Natural killer cell treated with Interleukin-12 subunit alpha and Interleukin-12 subunit beta and Interleukin-15 and Interleukin-18, amount 100 ng/mL, for 72 hours (primary cell): ENCODE measurements at regions not wholly inside any gene's neighbourhood (a gene's known extent, or its start where the extent isn't known, plus 50 kb on each side); places are given as distances from the start of the nearest gene placed in this dataset.

ENCODE experiments used
- ATAC-seq, 2 donors: fragments of 150-1000 bp; cut with Tn5 transposase in 1 of 2; sonication (Bioruptor Pico), chemical (Tn5 transposase) in 1 of 2; 2 replicates each; pipeline ENCODE4 v1.10.0; 2021
- DNase-seq: peaks from one replicate; pipeline ENCODE4 v3.0.0; 2022; ENCODE audit warnings: low spot score
- H3K27ac Mint-ChIP-seq, 2 donors: 1 replicate in 1 of 2; 2 replicates in 1 of 2; pipeline ENCODE4 v1.8.0; 2022; ENCODE audit warnings: mixed read lengths in 2 of 2, mild to moderate bottlenecking in 1 of 2, moderate library complexity in 1 of 2
- H3K27me3 Mint-ChIP-seq, 2 donors: 1 replicate in 1 of 2; 2 replicates in 1 of 2; pipeline ENCODE4 v1.8.0; 2022; ENCODE audit warnings: mixed read lengths in 2 of 2
- H3K36me3 Mint-ChIP-seq: one replicate; pipeline ENCODE4 v1.8.0; 2022; ENCODE audit warnings: mixed read lengths
- H3K4me1 Mint-ChIP-seq, 2 donors: 1 replicate in 1 of 2; 2 replicates in 1 of 2; pipeline ENCODE4 v1.8.0; 2022; ENCODE audit warnings: low read depth in 2 of 2, mixed read lengths in 2 of 2, mild to moderate bottlenecking in 1 of 2
- H3K4me3 Mint-ChIP-seq: one replicate; pipeline ENCODE4 v1.8.0; 2022; ENCODE audit warnings: mixed read lengths
- H3K9me3 Mint-ChIP-seq: 2 replicates; pipeline ENCODE4 v1.8.0; 2022; ENCODE audit warnings: mixed read lengths

- Mint-ChIP-seq H3K4me3 (no peak overlapping the region), H3K36me3 (peaks cover 5% of the 10 kb centered on the region), H3K9me3 (no peaks in the 10 kb centered on the region), H3K27me3 (peaks cover 24 to 39% of the 10 kb centered on the region in 2 donors), H3K27ac (no peak overlapping the region), H3K4me1 (peaks cover 0 to 6% of the 10 kb centered on the region in 2 donors)
- no peak for ATAC-seq
- DNase-seq, result no peak
Measured at GRCh38 chr6:166106076-166106686, 61.5 kb downstream of the TBXT start.

- no peak overlapping the region for H3K27ac Mint-ChIP-seq
- peaks cover 0 to 6% of the 10 kb centered on the region in 2 donors for H3K4me1 Mint-ChIP-seq
- H3K4me3 Mint-ChIP-seq, result no peak overlapping the region
- H3K27me3 Mint-ChIP-seq, result peaks cover 25 to 36% of the 10 kb centered on the region in 2 donors
- DNase-seq (no peak), ATAC-seq (no peak)
- H3K36me3 Mint-ChIP-seq, result peaks cover 5% of the 10 kb centered on the region
- H3K9me3 Mint-ChIP-seq, result no peaks in the 10 kb centered on the region
Measured at GRCh38 chr6:166105341-166106075, 62.1 kb downstream of the TBXT start.

GRCh38 chr6:166104872-166105271 lies 62.8 kb downstream of the TBXT start:
- peak; percentile 20 to 62 for ATAC-seq
- Mint-ChIP-seq H3K9me3 (no peaks in the 10 kb centered on the region), H3K4me1 (peaks cover 0 to 6% of the 10 kb centered on the region in 2 donors), H3K4me3 (no peak overlapping the region), H3K27ac (no peak overlapping the region), H3K27me3 (peaks cover 23 to 29% of the 10 kb centered on the region in 2 donors), H3K36me3 (peaks cover 5% of the 10 kb centered on the region)
- DNase-seq, result no peak

GRCh38 chr6:166104107-166104506 lies 63.5 kb downstream of the TBXT start:
- ATAC-seq (no peak), DNase-seq (no peak)
- Mint-ChIP-seq H3K9me3 (no peaks in the 10 kb centered on the region), H3K4me1 (peaks cover 0 to 6% of the 10 kb centered on the region in 2 donors), H3K27me3 (peaks cover 19 to 22% of the 10 kb centered on the region in 2 donors), H3K4me3 (no peak overlapping the region), H3K27ac (no peak overlapping the region), H3K36me3 (peaks cover 5% of the 10 kb centered on the region)

- no peak overlapping the region for H3K4me3 Mint-ChIP-seq
- H3K9me3 Mint-ChIP-seq, result no peaks in the 10 kb centered on the region
Measured at GRCh38 chr6:166101819-166102419, 65.7 kb downstream of the TBXT start.

GRCh38 chr6:166097914-166098522 lies 69.6 kb downstream of the TBXT start:
- no peak overlapping the region for H3K4me3 Mint-ChIP-seq
- H3K27me3 Mint-ChIP-seq, result peaks cover 36 to 41% of the 10 kb centered on the region in 2 donors
- no peaks in the 10 kb centered on the region for H3K9me3 Mint-ChIP-seq
- no peaks in the 10 kb centered on the region for H3K4me1 Mint-ChIP-seq
- ATAC-seq (peak; percentile 57 to 81), DNase-seq (peak; percentile 71)
- H3K27ac Mint-ChIP-seq, result no peak overlapping the region
- H3K36me3 Mint-ChIP-seq, result peaks cover 5% of the 10 kb centered on the region

More at GRCh38 chr6:166101819-166102419, 65.7 kb downstream of the TBXT start:
- Mint-ChIP-seq H3K27ac (no peak overlapping the region), H3K4me1 (peaks cover 0 to 6% of the 10 kb centered on the region in 2 donors), H3K36me3 (peaks cover 5% of the 10 kb centered on the region), H3K27me3 (peaks cover 17 to 27% of the 10 kb centered on the region in 2 donors)
- DNase-seq (no peak), ATAC-seq (no peak)

- no peaks in the 10 kb centered on the region for H3K9me3 Mint-ChIP-seq
- no peak overlapping the region for H3K4me3 Mint-ChIP-seq
- H3K27me3 Mint-ChIP-seq, result peaks cover 21 to 22% of the 10 kb centered on the region in 2 donors
- H3K27ac Mint-ChIP-seq, result no peak overlapping the region
- peak in 1 of 2 donors; percentile 11 for ATAC-seq
- DNase-seq, result no peak
- no peaks in the 10 kb centered on the region for H3K4me1 Mint-ChIP-seq
- H3K36me3 Mint-ChIP-seq, result no peaks in the 10 kb centered on the region
Measured at GRCh38 chr6:166087852-166088251, 79.8 kb downstream of the TBXT start.

GRCh38 chr6:166087246-166087645 lies 80.4 kb downstream of the TBXT start:
- Mint-ChIP-seq H3K27me3 (peaks cover 24 to 27% of the 10 kb centered on the region in 2 donors), H3K36me3 (no peaks in the 10 kb centered on the region), H3K27ac (no peak overlapping the region), H3K4me3 (no peak overlapping the region), H3K9me3 (no peaks in the 10 kb centered on the region), H3K4me1 (no peaks in the 10 kb centered on the region)
- ATAC-seq (no peak), DNase-seq (no peak)

- H3K27ac Mint-ChIP-seq, result no peak overlapping the region
- no peaks in the 10 kb centered on the region for H3K4me1 Mint-ChIP-seq
- no peak overlapping the region for H3K4me3 Mint-ChIP-seq
- H3K36me3 Mint-ChIP-seq, result no peaks in the 10 kb centered on the region
- H3K27me3 Mint-ChIP-seq, result peaks cover 15 to 17% of the 10 kb centered on the region in 2 donors
- no peak for ATAC-seq
- no peaks in the 10 kb centered on the region for H3K9me3 Mint-ChIP-seq
- no peak for DNase-seq
Measured at GRCh38 chr6:166085500-166085899, 82.2 kb downstream of the TBXT start.

GRCh38 chr6:166084951-166085350 lies 82.7 kb downstream of the TBXT start:
- ATAC-seq, result no peak

GRCh38 chr6:166079841-166080240 lies 87.8 kb downstream of the TBXT start:
- DNase-seq (no peak), ATAC-seq (no peak)
- no peak overlapping the region for H3K4me3 Mint-ChIP-seq
- H3K4me1 Mint-ChIP-seq, result no peaks in the 10 kb centered on the region
- no peak overlapping the region for H3K27ac Mint-ChIP-seq
- H3K27me3 Mint-ChIP-seq, result peaks cover 9 to 32% of the 10 kb centered on the region in 2 donors
- H3K36me3 Mint-ChIP-seq, result no peaks in the 10 kb centered on the region
- no peaks in the 10 kb centered on the region for H3K9me3 Mint-ChIP-seq

More at GRCh38 chr6:166084951-166085350, 82.7 kb downstream of the TBXT start:
- no peak overlapping the region for H3K4me3 Mint-ChIP-seq
- no peaks in the 10 kb centered on the region for H3K4me1 Mint-ChIP-seq
- H3K36me3 Mint-ChIP-seq, result no peaks in the 10 kb centered on the region
- H3K27ac Mint-ChIP-seq, result no peak overlapping the region
- H3K27me3 Mint-ChIP-seq, result peaks cover 15 to 17% of the 10 kb centered on the region in 2 donors
- DNase-seq, result no peak
- no peaks in the 10 kb centered on the region for H3K9me3 Mint-ChIP-seq

GRCh38 chr6:166078294-166078693 lies 89.4 kb downstream of the TBXT start:
- no peak overlapping the region for H3K4me3 Mint-ChIP-seq
- DNase-seq (no peak), ATAC-seq (no peak)
- no peaks in the 10 kb centered on the region for H3K36me3 Mint-ChIP-seq
- H3K9me3 Mint-ChIP-seq, result no peaks in the 10 kb centered on the region
- H3K4me1 Mint-ChIP-seq, result no peaks in the 10 kb centered on the region
- peaks cover 4 to 24% of the 10 kb centered on the region in 2 donors for H3K27me3 Mint-ChIP-seq
- H3K27ac Mint-ChIP-seq, result no peak overlapping the region

GRCh38 chr6:166076625-166077024 lies 91.0 kb downstream of the TBXT start:
- Mint-ChIP-seq H3K27me3 (peaks cover 6 to 24% of the 10 kb centered on the region in 2 donors), H3K27ac (no peak overlapping the region), H3K36me3 (no peaks in the 10 kb centered on the region), H3K9me3 (no peaks in the 10 kb centered on the region), H3K4me1 (no peaks in the 10 kb centered on the region), H3K4me3 (no peak overlapping the region)
- no peak for DNase-seq
- ATAC-seq, result peak in 1 of 2 donors; percentile 43

- Mint-ChIP-seq H3K9me3 (no peaks in the 10 kb centered on the region), H3K4me3 (no peak overlapping the region), H3K27ac (no peak overlapping the region), H3K4me1 (no peaks in the 10 kb centered on the region), H3K36me3 (no peaks in the 10 kb centered on the region), H3K27me3 (peaks cover 6 to 27% of the 10 kb centered on the region in 2 donors)
- no peak for DNase-seq
- no peak for ATAC-seq
Measured at GRCh38 chr6:166075925-166076324, 91.7 kb downstream of the TBXT start.
